ENCODE measurements at regions not wholly inside any gene's neighbourhood (a gene's known extent, or its start where the extent isn't known, plus 50 kb on each side); places are given as distances from the start of the nearest gene placed in this dataset.
"Not testable (repeated sequence)": the region's sequence is repeated elsewhere in the genome, so short reads cannot be mapped to it uniquely, and the experiment has no call there.

- Histone ChIP-seq H3K27me3 (no peaks in the 10 kb centered on the region), H3K27ac (replicated peaks in 1 of 4) (no peak overlapping the region), H3K9me3 (no peaks in the 10 kb centered on the region), H3K4me3 (no peak overlapping the region), H3K36me3 (no peaks in the 10 kb centered on the region), H3K4me1 (no peaks in the 10 kb centered on the region)
- no peak for TF ChIP-seq CTCF (IDR thresholded peaks at IDR 0.05)
- 87% methylated on average over 4 of the region's 4 CpGs for WGBS
- DNase-seq (ENCODE audit: extremely low spot score), result peak; percentile 50
- intact Hi-C loops (cut with DNase I), result no loop called here
These were observed 294.6 kb downstream of the TRIML1 start for GRCh38 chr4:188433741-188434315.

GRCh38 chr4:188434643-188435042, 295.4 kb downstream of the TRIML1 start:
- DNase-seq (ENCODE audit: extremely low spot score), result no peak
- intact Hi-C loops (cut with DNase I), result no loop called here
- H3K4me3 ChIP-seq, result no peak overlapping the region
- H3K27ac ChIP-seq (replicated peaks in 1 of 4), result no peak overlapping the region
- H3K4me1 ChIP-seq, result peaks cover 0 to 2% (median under 1%) of the 10 kb centered on the region in 4 donors
- 67% methylated on average over 6 of the region's 6 CpGs for WGBS
- H3K9me3 ChIP-seq, result no peaks in the 10 kb centered on the region
- no peaks in the 10 kb centered on the region for H3K27me3 ChIP-seq
- no peaks in the 10 kb centered on the region for H3K36me3 ChIP-seq
- TF ChIP-seq POLR2A (IDR thresholded peaks at IDR 0.05; ENCODE audit: low read depth) (no peak), EP300 (IDR thresholded peaks at IDR 0.05) (no peak), POLR2AphosphoS5 (IDR thresholded peaks at IDR 0.05) (no peak), CTCF (IDR thresholded peaks at IDR 0.05) (no peak)

- no peaks in the 10 kb centered on the region for H3K36me3 ChIP-seq
- no peak overlapping the region for H3K4me3 ChIP-seq
- WGBS, result 94% methylated on average over 4 of the region's 4 CpGs
- H3K27me3 ChIP-seq, result no peaks in the 10 kb centered on the region
- H3K4me1 ChIP-seq, result peaks cover 0 to 9% (median 6%) of the 10 kb centered on the region in 4 donors
- DNase-seq (ENCODE audit: extremely low spot score), result no peak
- H3K27ac ChIP-seq (replicated peaks in 1 of 4), result no peak overlapping the region
- intact Hi-C loops (cut with DNase I), result no loop called here
- no peaks in the 10 kb centered on the region for H3K9me3 ChIP-seq
- TF ChIP-seq EP300 (IDR thresholded peaks at IDR 0.05) (no peak), POLR2A (IDR thresholded peaks at IDR 0.05; ENCODE audit: low read depth) (no peak), POLR2AphosphoS5 (IDR thresholded peaks at IDR 0.05) (no peak), CTCF (IDR thresholded peaks at IDR 0.05) (no peak)
These were observed 296.1 kb downstream of the TRIML1 start for GRCh38 chr4:188435381-188435780.

- DNase-seq (ENCODE audit: extremely low spot score), result no peak
- intact Hi-C loops (cut with DNase I), result no loop called here
- Histone ChIP-seq H3K27ac (replicated peaks in 1 of 4) (no peak overlapping the region), H3K4me1 (peaks cover 0 to 9% (median 6%) of the 10 kb centered on the region in 4 donors), H3K4me3 (no peak overlapping the region), H3K36me3 (no peaks in the 10 kb centered on the region), H3K27me3 (no peaks in the 10 kb centered on the region), H3K9me3 (no peaks in the 10 kb centered on the region)
- WGBS, result 86% methylated on average over 5 of the region's 5 CpGs
- TF ChIP-seq EP300 (IDR thresholded peaks at IDR 0.05), result no peak
- TF ChIP-seq CTCF (IDR thresholded peaks at IDR 0.05), result no peak
- no peak for TF ChIP-seq POLR2AphosphoS5 (IDR thresholded peaks at IDR 0.05)
- TF ChIP-seq POLR2A (IDR thresholded peaks at IDR 0.05; ENCODE audit: low read depth), result no peak
These were observed 298.3 kb downstream of the TRIML1 start for GRCh38 chr4:188437535-188437934.

- H3K27ac ChIP-seq (replicated peaks in 1 of 4), result not testable (repeated sequence)
These were observed 299.2 kb downstream of the TRIML1 start for GRCh38 chr4:188438391-188438824.

More at GRCh38 chr4:188438391-188438824, 299.2 kb downstream of the TRIML1 start:
- H3K36me3 ChIP-seq; H3K4me3 ChIP-seq; H3K4me1 ChIP-seq; H3K9me3 ChIP-seq; intact Hi-C loops (cut with DNase I); H3K27me3 ChIP-seq; DNase-seq (ENCODE audit: extremely low spot score): not testable (repeated sequence)
- 94% methylated on average over 5 of the region's 5 CpGs for WGBS
